ENCODE measurements at regions not wholly inside any gene's neighbourhood (a gene's known extent, or its start where the extent isn't known, plus 50 kb on each side); places are given as distances from the start of the nearest gene placed in this dataset.

DNA sequence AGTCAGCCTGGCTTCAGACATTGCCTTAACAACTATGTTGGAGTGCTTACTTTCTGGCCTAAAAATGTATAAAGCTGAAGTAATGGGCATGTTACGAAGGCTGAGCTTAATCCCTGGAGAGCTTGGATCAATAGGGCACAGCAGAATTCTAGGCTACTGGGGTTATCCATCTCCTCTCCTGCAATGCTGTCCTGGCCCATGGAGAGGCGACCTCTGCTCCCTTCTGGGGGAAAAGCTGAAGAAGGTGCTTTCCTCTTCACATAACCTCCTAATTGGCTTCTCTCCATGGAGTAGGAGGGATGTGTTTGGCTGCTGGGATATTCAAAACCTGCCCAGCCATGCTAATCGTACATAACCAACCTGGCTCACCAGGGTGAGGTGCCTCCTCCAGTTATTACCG lies 403.5 kb downstream of the DMRT2 start:
- TF ChIP-seq, protein P1, sequence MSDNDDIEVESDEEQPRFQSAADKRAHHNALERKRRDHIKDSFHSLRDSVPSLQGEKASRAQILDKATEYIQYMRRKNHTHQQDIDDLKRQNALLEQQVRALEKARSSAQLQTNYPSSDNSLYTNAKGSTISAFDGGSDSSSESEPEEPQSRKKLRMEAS (IDR thresholded peaks at IDR 0.05) = no peak
- TF ChIP-seq TAF1 (IDR thresholded peaks at IDR 0.05; ENCODE audit: low read depth) = no peak
- TF ChIP-seq NFIC (IDR thresholded peaks at IDR 0.05) = no peak
- TF ChIP-seq, protein P2, sequence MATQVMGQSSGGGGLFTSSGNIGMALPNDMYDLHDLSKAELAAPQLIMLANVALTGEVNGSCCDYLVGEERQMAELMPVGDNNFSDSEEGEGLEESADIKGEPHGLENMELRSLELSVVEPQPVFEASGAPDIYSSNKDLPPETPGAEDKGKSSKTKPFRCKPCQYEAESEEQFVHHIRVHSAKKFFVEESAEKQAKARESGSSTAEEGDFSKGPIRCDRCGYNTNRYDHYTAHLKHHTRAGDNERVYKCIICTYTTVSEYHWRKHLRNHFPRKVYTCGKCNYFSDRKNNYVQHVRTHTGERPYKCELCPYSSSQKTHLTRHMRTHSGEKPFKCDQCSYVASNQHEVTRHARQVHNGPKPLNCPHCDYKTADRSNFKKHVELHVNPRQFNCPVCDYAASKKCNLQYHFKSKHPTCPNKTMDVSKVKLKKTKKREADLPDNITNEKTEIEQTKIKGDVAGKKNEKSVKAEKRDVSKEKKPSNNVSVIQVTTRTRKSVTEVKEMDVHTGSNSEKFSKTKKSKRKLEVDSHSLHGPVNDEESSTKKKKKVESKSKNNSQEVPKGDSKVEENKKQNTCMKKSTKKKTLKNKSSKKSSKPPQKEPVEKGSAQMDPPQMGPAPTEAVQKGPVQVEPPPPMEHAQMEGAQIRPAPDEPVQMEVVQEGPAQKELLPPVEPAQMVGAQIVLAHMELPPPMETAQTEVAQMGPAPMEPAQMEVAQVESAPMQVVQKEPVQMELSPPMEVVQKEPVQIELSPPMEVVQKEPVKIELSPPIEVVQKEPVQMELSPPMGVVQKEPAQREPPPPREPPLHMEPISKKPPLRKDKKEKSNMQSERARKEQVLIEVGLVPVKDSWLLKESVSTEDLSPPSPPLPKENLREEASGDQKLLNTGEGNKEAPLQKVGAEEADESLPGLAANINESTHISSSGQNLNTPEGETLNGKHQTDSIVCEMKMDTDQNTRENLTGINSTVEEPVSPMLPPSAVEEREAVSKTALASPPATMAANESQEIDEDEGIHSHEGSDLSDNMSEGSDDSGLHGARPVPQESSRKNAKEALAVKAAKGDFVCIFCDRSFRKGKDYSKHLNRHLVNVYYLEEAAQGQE (IDR thresholded peaks at IDR 0.05; ENCODE audit: low read depth) = no peak
